Hematopoietic multipotent progenitor cell treated with erythropoietin and hydrocortisone succinate and interleukin-3 and kit ligand, for 4 days (in vitro differentiated cells): ENCODE measurements at regions not wholly inside any gene's neighbourhood (a gene's known extent, or its start where the extent isn't known, plus 50 kb on each side); places are given as distances from the start of the nearest gene placed in this dataset.

Source experiments
- DNase-seq: peaks from one replicate; pipeline ENCODE4 v3.0.0-alpha.2; 2015

DNA sequence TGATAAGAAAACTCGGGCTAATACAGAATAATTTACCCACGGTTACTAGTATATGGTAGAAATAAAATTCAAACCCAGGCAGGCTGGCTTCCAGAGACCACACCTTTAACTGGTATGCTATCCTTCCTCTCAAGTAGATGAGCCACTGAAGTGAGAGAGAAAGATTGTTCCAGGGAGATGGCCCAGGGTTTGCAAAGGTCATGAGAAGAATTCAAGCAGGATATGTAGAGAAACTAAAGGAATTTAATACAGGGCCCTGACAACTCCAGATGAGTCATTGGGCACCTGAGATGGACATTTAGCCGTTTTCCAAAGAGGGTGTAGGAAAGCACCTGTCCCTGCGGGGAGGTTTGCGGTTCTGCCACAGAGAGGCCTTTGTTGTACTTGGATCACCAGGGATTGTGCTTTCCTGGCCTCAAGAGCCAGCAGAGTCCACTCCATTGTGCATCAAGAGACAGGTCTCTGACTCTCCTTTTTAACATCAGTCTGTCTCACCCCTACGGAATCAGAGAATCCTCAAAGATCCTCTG, 152.7 kb upstream of the BLID start:
- DNase-seq = no peak

DNA sequence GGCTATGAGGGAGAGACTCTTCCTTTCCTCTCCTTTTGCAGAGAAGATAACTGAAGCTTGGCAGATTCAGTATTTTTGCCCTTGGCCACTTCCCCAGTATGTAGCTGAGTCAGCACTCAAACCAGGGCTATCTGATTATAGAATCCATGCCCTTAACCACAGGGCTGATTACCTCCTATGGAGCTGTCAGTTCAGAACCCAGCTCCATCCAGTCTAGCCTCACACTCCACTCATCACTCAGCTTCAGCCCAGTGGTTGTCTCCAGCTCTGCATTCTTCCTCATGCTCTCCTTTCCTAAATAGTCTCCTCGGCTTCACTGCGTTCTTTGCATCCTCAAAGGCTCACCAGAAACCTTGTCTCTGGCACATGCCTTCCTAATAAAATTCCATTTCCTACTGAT, 151.6 kb upstream of the BLID start:
- DNase-seq = peak; percentile 91

DNA sequence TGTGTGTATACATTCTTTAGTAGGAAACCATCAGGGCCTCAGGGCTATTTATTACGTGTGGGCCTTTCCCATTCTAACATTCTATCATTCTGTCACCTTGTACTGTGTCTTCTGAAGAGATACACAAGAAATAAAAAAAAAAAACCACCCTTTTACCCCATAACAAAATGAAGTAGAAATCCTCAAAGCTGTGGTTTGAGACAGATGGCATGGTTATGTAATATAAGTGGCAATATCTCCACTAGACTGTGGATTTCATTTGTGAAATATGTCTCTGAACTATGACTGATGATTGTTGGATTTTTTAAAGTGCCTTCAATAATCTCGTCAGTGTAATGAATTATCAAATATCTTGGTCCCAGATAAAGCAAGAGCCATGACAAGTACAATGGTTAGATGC, 150.0 kb upstream of the BLID start:
- peak; percentile 66 for DNase-seq

DNA sequence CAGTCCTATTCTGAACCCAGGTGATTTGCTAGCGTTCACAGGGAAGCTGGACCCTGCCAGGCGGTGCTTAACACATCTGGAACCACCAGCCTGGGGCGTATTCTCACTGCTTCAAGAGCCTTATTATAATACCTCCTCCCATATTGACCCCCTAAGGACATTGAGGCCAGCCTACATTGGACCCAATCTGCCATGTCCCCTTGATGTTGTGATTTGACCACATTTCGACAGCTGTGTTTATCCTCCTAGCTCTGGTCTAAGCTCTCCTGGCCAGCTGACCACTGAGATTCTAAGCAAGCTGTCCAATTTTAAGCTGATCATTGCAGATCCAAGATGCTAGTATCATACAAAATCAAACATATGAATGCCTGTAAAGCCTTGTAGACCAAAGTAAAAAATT, 148.1 kb upstream of the BLID start:
- DNase-seq = no peak

DNA sequence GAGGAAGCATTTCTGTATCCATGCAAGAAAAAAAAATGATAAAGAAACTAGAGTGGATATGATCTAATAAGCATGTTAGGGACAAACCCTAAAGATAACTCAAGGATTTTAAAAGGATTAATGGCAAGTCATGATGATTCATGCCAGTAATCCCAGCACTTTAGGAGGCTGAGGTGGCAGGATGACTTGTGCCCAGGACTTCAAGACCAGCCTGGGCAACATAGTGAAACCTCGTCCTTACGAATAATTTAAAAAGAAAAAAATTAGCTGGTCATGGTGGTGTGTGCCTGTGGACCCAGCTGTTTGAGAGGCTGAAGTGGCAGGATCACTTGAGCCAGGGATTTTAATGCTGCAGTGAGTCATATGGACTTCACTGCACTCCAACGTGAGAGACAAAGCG, 145.5 kb upstream of the BLID start:
- DNase-seq = no peak

DNA sequence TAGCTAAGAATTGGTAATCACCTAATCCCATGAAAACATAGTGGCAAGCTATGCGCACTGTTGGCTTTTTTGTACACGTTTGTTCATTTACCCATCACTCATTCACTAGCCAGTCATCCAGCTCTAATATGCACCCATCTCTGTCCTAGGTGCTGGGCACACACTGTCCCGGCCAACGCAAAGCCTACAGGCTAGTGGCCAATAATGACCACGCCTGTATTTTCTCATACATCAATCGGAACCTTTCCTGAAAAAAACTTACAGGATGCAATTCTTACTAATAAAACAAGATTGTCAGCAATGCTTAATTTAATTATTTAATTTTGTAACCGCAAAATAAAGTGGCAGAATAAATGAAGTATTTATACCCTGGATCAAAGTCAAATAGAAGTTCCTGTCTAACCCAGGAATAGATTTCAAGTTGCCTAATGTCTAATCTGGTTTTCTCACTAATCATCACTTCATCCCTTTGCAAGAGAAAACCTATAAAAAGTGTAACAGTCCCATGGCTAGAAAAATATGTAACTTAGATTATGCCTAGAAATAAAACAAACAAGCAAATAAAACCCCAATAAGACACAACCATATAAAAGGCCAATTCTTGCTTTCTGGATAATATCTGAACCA, 143.3 kb upstream of the BLID start:
- no peak for DNase-seq

DNA sequence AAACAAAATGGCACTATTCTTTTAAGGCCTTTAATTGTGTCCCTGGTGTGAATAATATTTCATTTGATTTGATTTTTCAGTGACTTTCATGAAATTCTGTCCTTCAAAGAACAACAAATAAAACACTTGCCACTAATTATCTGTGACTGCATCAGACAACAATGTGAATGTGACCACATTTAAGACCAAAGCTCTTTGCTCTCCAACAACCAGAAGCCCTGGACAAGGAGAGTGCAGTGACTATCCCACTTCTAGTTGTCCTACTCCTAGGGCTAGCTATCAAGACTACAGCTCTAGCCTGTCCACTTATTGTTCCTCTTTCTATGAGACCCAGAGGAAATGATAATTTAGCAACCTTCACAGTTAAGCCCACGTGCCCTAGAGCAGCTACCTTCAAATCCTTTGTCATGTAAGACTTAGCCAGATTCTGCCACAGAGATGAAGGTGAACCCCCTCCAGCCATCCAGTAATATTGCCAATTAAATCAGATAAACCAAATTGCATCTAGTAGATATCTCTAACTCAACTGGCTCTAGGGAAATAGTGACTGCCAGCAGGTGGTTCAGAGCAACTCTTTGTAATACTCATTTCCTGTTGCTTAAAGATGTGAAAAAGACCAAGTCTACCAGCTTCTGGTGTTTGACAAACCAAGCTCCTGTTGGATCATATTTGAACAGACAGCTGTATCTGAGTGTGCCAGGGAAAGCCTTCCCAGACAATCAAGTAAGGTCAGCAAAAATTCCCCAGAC, 142.6 kb upstream of the BLID start:
- DNase-seq = peak; percentile 62

DNA sequence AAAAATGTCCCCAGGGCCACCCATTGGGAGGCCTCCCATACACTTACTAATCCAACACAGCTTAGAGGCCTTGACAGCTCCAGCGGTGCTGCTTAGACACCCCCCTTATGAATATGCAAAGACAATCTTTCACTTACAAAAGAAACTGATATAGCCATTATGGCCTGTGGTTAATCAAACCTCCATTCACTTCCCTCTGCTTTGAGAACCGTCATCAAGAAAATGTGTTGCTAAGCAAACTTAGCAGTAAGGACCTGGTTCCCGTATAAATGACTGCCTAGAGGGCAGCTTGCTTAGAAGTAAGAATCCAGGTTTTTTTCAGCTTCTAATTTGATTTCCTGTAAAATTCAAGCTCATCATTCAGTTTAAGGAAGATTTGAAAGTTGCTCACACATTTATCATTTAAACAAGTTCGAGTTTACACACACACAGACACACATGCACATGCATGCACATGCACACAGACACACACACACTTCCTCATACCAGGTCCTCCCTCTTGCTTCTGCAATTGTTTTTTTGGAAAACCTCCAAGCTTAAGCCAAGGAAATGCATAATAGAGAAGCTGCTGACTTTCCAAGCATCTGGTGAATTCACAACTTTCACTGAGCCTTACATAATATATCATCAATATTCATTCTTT, 137.7 kb upstream of the BLID start:
- DNase-seq = peak; percentile 65

DNA sequence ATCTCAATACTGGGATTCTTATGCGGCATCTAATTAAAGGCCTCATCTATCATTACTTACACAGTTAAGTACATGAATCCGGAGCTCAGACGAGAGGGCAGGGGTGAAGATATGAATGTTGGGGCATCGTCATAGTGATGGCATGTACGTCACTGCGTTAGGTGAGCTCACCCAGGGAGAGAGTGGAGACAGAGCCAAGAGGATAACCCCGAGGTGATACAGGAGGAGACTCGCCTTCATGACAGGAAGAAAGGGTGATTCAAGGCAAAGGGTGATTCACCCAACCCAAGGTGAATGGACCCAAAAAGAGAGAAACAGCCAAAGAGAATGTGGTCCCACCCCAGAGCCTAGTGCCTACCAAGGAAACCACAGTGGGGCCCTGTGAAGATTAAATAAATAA, 132.9 kb upstream of the BLID start:
- DNase-seq = no peak

DNA sequence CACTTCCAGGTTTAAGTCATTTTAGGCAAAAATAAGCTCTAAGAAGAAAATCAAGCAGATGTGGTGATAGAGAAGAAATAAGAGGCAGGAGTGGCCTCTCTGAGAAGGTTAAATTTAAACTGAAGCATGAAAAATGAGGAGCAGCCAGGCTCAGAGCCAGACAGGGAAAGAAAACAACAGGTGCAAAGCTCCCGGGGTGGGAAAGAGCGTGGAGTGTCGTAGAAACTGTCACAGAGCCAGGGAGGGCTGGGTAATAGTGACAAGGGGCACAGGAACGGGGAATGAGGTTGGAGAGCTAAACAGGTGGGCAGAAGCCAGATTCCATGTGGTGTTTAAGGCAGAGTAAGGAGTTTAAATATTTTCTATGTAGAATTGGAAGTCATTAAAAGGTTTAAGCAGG, 132.1 kb upstream of the BLID start:
- no peak for DNase-seq

DNA sequence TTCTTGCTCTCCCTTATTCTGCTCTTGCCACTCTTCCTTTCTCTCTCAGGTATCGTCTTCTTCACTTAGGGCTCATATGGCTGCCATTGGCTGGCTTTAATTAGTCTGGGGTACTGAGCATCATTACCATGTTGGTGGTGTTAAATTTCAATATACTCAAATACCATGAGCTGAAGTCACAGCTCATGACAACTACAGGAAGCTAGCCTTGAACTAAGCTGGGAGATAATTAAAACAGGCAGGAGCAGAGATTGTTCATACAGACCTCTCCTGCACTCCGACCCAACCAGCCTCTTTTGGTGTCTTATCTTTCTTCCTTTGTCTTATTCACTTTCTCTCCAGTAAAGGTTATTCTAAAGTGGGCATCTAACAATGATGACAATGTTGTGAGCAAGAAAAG, 130.9 kb upstream of the BLID start:
- no peak for DNase-seq

DNA sequence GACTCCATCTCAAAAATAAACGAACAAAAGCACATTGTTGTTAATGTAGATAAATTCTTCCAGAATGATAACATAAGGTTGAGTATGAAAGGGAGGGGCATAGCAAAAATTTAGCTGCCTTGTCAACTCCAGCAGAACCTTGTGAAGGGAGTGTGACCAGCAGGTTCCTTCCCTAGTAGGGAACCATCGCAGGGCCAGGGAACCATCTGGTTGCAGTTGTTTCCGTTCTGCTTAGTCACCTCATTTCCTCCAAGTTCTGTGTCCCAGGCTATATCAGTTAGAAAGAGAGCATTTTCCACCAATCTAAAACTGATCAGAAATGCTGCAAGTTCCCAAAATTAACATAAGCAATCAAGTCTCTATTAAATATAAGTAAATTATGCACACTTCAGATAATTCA, 126.7 kb upstream of the BLID start:
- peak; percentile 77 for DNase-seq

DNA sequence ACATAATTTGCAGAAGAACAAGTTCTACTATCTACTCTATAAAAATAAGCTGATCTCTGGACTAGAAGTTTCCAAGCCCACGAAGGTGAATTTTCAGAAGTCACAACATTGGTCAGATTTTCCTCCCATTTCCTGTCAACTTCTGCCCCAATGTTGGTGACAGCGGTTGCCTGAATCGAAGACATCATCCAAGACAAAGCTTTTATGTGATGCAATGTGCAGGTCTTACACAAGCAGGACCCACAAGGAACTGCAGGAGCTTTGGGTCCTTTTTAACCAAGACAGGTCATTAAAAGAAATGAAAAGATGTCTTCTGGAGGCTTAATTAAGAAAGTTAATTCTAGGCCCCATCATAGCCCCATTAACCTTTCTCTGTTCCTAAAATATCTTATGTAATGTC, 125.6 kb upstream of the BLID start:
- peak; percentile 36 for DNase-seq

DNA sequence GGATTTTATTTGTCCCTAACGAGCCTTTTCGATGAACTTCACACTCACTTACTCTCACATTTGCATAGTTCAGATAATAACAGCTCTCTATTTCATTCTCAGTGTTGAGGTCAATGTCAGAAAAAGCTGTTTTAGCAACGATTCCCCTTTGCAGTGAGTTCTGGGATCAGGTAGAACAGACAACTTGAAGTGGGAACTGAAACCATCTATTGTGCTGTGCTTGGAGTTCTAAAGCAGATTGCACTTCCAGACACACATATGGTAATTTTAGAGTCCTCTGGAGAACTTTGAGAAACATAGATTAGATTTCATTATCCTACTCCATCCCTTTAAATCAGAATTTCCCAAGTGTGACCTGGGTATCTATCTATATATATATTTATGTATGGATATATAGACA, 124.6 kb upstream of the BLID start:
- no peak for DNase-seq

DNA sequence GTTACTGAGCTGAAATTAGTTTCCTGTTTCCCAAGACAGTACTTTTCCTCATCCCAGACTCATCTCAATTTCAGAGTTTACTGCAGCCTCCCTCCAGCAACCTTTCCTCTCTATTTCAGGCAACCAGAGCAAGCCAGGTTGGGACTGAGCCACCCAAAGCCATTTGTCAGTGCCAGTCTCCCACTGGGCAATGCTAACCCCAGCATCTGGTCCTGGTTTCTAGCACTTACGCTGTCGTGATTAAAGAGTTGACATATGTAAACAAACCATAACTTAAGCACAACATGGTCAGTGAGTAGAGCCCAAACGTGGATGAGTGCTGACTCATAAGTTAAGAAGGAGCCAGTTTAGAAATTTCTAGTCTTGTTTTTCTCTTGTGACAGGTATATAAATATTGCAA, 119.6 kb upstream of the BLID start:
- no peak for DNase-seq

DNA sequence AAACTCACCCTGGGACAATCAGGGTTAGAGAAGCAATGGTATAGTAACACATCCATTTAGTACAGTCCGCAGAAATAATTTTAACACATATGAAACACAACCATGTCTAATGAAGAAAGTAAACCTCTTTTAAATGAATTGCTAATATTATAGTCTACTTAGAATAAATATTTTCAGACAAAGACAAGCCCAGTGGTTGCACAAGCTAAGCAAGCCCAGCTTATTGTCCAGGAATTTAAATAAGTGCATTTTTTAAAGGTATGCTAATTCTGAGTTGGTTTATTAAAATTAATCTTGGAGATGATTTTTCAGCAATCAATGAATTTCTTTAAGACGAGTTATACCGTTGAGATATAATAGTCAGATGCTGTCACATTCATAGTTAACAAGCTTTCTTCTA, 118.8 kb upstream of the BLID start:
- no peak for DNase-seq

DNA sequence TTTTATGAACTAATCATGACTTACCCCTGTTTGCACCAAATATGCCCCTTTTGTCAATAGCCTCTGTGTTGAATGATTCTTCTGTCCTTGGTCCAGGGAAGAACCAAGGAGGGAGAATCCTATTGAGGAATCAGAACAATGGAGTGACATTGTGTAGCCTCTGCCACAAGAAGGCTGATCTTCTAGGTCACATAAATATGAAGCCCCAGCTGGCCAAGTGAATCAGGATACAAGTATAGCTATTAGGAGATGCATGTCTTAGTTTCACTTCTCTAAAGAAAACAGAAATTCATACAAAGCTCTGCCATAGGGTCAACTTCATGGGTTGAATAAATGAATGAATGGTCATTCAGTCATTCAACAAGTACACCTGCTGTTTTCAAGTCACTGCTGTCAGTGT, 118.2 kb upstream of the BLID start:
- no peak for DNase-seq

DNA sequence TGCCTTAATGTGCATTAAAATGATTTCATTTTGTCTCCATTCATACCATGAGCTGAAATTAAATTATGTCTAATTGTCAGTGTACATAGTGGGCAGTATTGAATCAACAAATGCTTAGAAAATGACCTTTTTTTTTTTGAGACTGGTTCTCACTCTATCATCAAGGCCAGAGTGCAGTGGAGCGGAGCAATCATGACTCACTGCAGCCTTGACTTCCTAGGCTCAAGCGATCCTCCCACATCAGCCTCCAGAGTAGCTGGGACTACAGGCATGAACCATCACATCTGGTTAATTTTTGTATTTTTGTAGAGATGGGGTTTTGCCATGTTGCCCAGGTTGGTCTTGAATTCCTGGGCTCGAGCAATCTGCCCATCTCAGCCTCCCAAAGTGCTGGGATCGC, 117.0 kb upstream of the BLID start:
- DNase-seq = no peak

DNA sequence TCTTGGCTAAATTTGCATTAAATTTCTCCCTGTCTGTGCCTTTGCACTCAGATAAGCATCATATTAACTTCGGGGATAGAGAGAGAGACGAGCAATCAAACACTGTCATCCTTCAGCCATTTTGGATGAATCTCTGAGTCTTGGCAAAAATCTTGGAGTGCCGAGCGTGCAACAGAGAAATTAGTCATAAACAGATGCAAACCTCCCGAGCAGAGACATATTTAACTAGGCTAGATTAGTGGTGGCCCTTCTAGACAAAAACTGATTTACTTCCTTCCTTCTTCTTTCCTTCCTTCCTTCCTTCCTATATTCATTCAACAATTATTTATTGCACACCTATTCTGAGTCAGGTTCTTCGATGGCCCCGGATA, 114.4 kb upstream of the BLID start:
- DNase-seq = no peak

DNA sequence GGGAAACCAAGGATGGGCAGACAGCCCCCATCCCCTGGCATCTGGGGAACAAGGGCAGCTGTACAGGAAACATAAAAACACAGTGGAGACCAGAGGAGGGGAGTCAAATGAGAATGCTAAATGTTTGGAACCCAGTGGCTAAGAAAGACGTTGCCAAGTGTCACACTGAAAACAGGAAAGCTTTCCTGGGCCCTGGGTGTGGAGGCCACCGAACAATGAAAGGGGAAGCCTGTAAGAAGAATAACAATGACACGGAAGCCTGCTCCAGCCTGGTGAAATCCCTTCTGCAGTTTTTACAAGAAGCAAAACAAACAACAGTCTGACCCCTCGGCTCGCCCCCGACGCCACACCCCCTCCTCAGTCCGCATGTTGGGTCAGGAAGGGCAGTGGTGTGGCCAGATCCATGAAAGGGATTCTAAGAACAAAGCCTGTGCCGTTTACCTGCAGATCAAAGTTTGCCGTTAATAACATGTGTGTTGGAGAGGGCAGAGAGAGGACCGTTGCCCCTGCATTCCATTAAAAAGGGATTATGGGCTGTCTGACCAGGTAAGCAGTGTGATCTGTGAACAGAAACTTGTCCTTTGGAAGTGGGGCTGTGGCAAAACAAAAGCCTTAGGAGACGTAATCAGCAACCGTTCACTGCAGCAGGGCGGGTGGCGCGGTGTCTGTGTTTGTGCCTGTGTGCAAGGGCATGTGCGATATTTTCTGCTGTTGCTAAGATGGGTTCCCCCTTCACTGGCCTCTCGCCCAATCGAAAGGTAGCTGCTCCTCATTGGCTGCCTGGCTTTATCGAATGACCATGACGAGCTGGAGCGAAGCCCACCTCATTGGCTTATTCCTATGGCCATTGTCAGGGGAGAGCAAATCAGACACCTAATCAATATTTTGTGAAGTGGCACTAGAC, 113.7 kb upstream of the BLID start:
- DNase-seq = peak; percentile 6

DNA sequence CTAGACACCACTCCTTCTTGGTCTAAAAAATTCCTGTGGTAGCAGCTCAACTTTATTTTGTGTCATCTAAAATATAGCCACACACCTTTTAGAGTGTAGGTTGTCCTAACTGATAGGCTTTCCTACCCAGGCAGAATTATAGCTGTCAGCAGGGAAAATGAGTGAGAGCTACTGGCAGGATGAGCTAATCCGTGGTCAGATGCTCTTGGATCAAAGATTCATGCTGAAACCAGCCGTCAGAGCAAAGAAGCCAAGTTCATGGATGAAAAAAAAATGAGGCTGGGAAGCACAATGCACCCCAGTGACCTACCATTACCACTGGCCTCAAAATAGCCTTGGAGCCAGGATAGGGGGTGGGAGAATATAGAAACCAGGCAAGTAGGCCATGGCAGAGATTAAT, 113.1 kb upstream of the BLID start:
- DNase-seq = no peak

DNA sequence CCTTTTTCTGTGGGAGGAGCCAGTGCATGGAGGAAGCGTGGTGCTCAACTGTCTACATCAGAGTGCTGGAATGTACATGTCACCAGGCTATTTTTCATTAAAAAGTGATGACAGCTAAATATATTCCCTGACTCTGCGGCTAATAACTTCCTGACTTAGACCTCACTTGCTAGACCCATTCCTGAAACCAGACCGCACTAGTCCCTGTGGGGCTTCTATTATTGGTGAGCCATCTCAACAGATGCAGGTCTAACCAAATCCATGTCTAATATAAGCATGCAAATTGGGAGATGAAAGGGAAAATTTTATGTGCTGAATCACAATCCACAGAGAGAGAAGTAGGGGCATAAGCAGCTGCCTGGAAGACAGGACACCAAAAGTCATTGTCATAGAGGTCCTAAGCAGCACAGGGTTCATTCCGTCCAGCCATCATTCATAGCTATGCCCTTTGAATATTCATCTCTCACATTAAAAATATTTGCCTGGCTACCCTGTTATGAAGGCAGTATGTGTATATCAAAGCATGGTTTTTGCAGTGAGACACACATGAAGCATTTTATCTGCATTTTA, 110.9 kb upstream of the BLID start:
- no peak for DNase-seq

DNA sequence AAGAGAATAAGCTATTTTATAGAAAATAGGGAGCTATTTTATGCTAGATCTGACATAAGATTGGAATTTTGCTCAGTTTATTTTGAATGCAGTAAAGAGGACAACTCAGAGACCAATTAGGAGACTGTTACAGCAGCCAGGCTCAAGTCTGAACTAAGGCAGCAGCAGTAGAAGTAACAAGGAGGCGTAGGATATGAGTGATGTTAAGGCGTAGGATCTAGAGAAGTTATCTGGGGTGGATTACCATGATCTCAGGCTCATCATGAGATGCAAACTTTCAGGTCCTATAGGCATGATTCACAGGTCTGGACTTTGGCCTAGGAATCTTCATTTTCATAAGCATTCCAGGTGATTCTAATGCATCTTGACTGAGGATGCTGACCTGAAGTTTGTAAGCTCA, 108.9 kb upstream of the BLID start:
- no peak for DNase-seq
